ENCODE measurements at regions not wholly inside any gene's neighbourhood (a gene's known extent, or its start where the extent isn't known, plus 50 kb on each side); places are given as distances from the start of the nearest gene placed in this dataset.

DNA sequence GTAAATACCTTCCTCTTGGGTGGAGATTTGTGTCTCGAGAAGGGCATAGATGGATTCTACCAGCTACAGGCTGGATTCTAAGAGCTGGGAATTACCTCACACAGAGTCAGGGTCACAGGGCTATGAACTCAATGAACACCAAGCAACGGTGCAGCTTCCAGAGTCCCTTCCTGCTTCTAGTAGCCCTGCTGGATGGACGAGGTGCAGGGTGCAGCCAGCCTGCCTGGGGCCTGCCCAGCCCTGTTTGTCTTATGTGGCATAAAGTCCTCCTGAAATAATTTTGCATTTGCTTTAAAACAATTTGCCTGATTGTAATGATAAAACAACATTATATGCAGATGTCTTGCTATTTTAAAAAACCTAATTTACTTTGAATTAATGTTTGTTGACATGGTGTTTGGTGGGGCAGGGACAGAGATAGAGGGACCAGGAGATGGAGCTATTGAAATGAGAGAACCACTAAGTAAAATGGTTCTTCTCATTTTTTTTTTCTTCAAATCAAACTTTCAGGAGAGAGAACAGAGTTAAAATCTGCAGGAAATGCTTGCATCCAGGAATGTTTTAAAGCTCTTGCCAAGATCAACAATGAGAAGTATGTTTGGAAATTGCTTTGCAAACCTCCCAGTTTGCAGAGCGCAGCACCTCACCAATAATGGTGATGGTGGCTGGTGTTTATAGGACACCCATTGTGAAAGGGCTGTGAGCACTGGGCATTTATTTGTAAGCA, 305.4 kb upstream of the PODXL start:
- H3K18ac ChIP-seq (ENCODE audit: low read depth, low read length), result no peak overlapping the region
- no peak overlapping the region for H3K27ac ChIP-seq (ENCODE audit: insufficient read depth, low read length)
- no peak overlapping the region for H2BK15ac ChIP-seq (ENCODE audit: low read depth, low read length)
- no CpG with 5 or more reads among the region's 4 CpGs for WGBS, 2 experiments (ENCODE audit: extremely low coverage in 2 of 2, insufficient read length in 1 of 2)
- ChIA-PET CTCF (interaction anchor here (1.0 kb wide), 1 partner anchor 187 kb away, joined by 3 read pairs; no protein-coding TSS in a partner anchor), POLR2A (ENCODE audit: unreplicated experiment) (no interaction called here)
- peaks cover 2% of the 10 kb centered on the region; the same call in 1 of the 2 replicates for H3K27me3 ChIP-seq (ENCODE audit: control insufficient read depth, insufficient read depth, low read length)
- no peaks in the 10 kb centered on the region for H3K9me3 ChIP-seq (ENCODE audit: control insufficient read depth, insufficient read depth, low read length)
- H3K4me3 ChIP-seq (ENCODE audit: insufficient read depth, low read depth, low read length), result no peak overlapping the region
- TF ChIP-seq BHLHE40 (IDR thresholded peaks at IDR 0.05; ENCODE audit: low read depth, low read length) (no peak), FOS (IDR thresholded peaks at IDR 0.05; ENCODE audit: low read depth, low read length) (no peak), MAZ (IDR thresholded peaks at IDR 0.05; ENCODE audit: borderline replicate concordance, low read depth, low read length) (no peak), SMC3 (IDR thresholded peaks at IDR 0.05; ENCODE audit: low read depth, low read length) (no peak), RAD21 (IDR thresholded peaks at IDR 0.05; ENCODE audit: low read length) (no peak), RCOR1 (IDR thresholded peaks at IDR 0.05; ENCODE audit: insufficient replicate concordance, low read length) (no peak), MXI1 (IDR thresholded peaks at IDR 0.05; ENCODE audit: borderline replicate concordance, low read depth, low read length) (no peak), USF2 (IDR thresholded peaks at IDR 0.05; ENCODE audit: low read depth, low read length) (no peak), POLR2A (IDR thresholded peaks at IDR 0.05; ENCODE audit: low read depth, low read length) (no peak), MAFK (IDR thresholded peaks at IDR 0.05; ENCODE audit: low read depth, low read length) (no peak), RFX5 (IDR thresholded peaks at IDR 0.05; ENCODE audit: low read depth, low read length) (no peak), CEBPB (IDR thresholded peaks at IDR 0.05; ENCODE audit: low read depth, low read length) (no peak), NFE2L2 (IDR thresholded peaks at IDR 0.05; ENCODE audit: low read depth, low read length) (no peak), CTCF (conservative IDR thresholded peaks at IDR 0.05; ENCODE audit: low read depth, low read length) (no peak), CHD1 (IDR thresholded peaks at IDR 0.05; ENCODE audit: low read depth, low read length) (no peak)
- TF ChIP-seq, protein P1, sequence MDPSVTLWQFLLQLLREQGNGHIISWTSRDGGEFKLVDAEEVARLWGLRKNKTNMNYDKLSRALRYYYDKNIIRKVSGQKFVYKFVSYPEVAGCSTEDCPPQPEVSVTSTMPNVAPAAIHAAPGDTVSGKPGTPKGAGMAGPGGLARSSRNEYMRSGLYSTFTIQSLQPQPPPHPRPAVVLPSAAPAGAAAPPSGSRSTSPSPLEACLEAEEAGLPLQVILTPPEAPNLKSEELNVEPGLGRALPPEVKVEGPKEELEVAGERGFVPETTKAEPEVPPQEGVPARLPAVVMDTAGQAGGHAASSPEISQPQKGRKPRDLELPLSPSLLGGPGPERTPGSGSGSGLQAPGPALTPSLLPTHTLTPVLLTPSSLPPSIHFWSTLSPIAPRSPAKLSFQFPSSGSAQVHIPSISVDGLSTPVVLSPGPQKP (IDR thresholded peaks at IDR 0.05; ENCODE audit: borderline replicate concordance, low read depth, low read length), result no peak
- no TSS peak for BruUV-seq (replicated peaks)
- no peak overlapping the region for H2BK120ac ChIP-seq (ENCODE audit: low read depth, low read length)
- no peaks in the 10 kb centered on the region for H3K79me1 ChIP-seq (ENCODE audit: low read depth in 1 of 2, low read length in 2 of 2)
- no peaks in the 10 kb centered on the region for H3K4me1 ChIP-seq (ENCODE audit: control insufficient read depth, insufficient read depth, low read length)
- in situ Hi-C loops (cut with MboI; ENCODE audit: low sequenced_read_pairs) (no loop called here), dilution Hi-C loops (cut with HindIII; ENCODE audit: low sequenced_read_pairs, unreplicated experiment) (no loop called here), intact Hi-C loops (cut with micrococcal nuclease) (no loop called here)
- H3K9me1 ChIP-seq (ENCODE audit: insufficient read depth, low read length), result no peaks in the 10 kb centered on the region
- no peak overlapping the region for H2AK9ac ChIP-seq (replicated peaks; ENCODE audit: low read depth, low read length, poor library complexity)
- H4K20me1 ChIP-seq (ENCODE audit: insufficient read depth, low read length), result no peaks in the 10 kb centered on the region
- no peak overlapping the region for H4K91ac ChIP-seq (ENCODE audit: insufficient read depth, low read depth, low read length)
- H3K23ac ChIP-seq (ENCODE audit: low read depth, low read length), result no peak overlapping the region
- no peak for ATAC-seq (ENCODE audit: low read depth)
- H4K8ac ChIP-seq (ENCODE audit: low read depth in 2 of 2, low read length in 2 of 2), result no peak overlapping the region
- no peak overlapping the region for H2BK5ac ChIP-seq (ENCODE audit: low read depth, low read length, poor library complexity, severe bottlenecking)
- H2AK5ac ChIP-seq (ENCODE audit: low read depth, low read length), result no peak overlapping the region
- H3K36me3 ChIP-seq (ENCODE audit: control insufficient read depth, insufficient read depth, low read length), result no peaks in the 10 kb centered on the region
- no peak overlapping the region for H4K5ac ChIP-seq (ENCODE audit: low read depth, low read length)
- no peak overlapping the region for H3K4me2 ChIP-seq (ENCODE audit: low read depth, low read length)
- H2BK20ac ChIP-seq (ENCODE audit: low read depth, low read length), result no peak overlapping the region
- DNase-seq, result peak; percentile 34
- no peak overlapping the region for H3K14ac ChIP-seq (replicated peaks; ENCODE audit: low read depth, low read length)
- no peak overlapping the region for H2AFZ ChIP-seq (replicated peaks; ENCODE audit: low read length, poor library complexity)
- no peak overlapping the region for H3K56ac ChIP-seq (ENCODE audit: extremely low read depth, insufficient read depth, low read length)
- H3K9ac ChIP-seq (ENCODE audit: low read depth, low read length), result no peak overlapping the region
- H3K4ac ChIP-seq (ENCODE audit: low read depth, low read length), result no peak overlapping the region

Measured in IMR-90 (cell line).